ENCODE measurements at regions not wholly inside any gene's neighbourhood (a gene's known extent, or its start where the extent isn't known, plus 50 kb on each side); places are given as distances from the start of the nearest gene placed in this dataset.
"Not testable (repeated sequence)": the region's sequence is repeated elsewhere in the genome, so short reads cannot be mapped to it uniquely, and the experiment has no call there.

GRCh38 chrX:1859266-1859665 lies 244.4 kb downstream of the ASMT start:
- TF ChIP-seq CTCF (conservative IDR thresholded peaks at IDR 0.05; ENCODE audit: low read depth, low read length); EZH2 (IDR thresholded peaks at IDR 0.05; ENCODE audit: borderline replicate concordance, low read depth, low read length, poor library complexity, severe bottlenecking): not testable (repeated sequence)
